Right atrium auricular region (tissue), 2 donors: ENCODE measurements at regions not wholly inside any gene's neighbourhood (a gene's known extent, or its start where the extent isn't known, plus 50 kb on each side); places are given as distances from the start of the nearest gene placed in this dataset.

Source experiments
- DNase-seq: peaks from one replicate; pipeline ENCODE4 v3.0.0-alpha.2; 2019; ENCODE audit warnings: low spot score
- H3K27ac ChIP-seq, 2 donors: fragments of 200-600 bp; sonication (generic); 1 replicate in 1 of 2; 2 replicates in 1 of 2; pipeline ENCODE4 v1.5.1; 2016 to 2019
- H3K27me3 ChIP-seq, 2 donors: fragments of 200-600 bp; sonication (generic); one replicate each; pipeline versions ENCODE4 v1.5.1 to v1.6.0; 2017 to 2019
- H3K36me3 ChIP-seq: fragments of 200-600 bp; sonication (generic); one replicate; pipeline ENCODE4 v1.5.1; 2016
- H3K4me1 ChIP-seq, 2 donors: fragments of 200-600 bp; sonication (generic); one replicate each; pipeline versions ENCODE4 v1.5.1 to v1.6.0; 2017 to 2019
- H3K4me3 ChIP-seq, 2 donors: fragments of 200-600 bp; sonication (generic); 1 replicate in 1 of 2; 2 replicates in 1 of 2; pipeline ENCODE4 v1.5.1; 2017 to 2019; ENCODE audit warnings: mild to moderate bottlenecking in 1 of 2, moderate library complexity in 1 of 2
- H3K9me3 ChIP-seq, 2 donors: fragments of 200-600 bp; sonication (generic); one replicate each; pipeline ENCODE4 v1.5.1; 2019
- TF ChIP-seq, protein P1 (sequence below), 2 donors: fragments of 200-600 bp; sonication (generic); IDR thresholded peaks; one replicate each; pipeline ENCODE4 v1.5.1; 2019; ENCODE audit warnings: antibody characterized with exemption in 2 of 2

DNA sequence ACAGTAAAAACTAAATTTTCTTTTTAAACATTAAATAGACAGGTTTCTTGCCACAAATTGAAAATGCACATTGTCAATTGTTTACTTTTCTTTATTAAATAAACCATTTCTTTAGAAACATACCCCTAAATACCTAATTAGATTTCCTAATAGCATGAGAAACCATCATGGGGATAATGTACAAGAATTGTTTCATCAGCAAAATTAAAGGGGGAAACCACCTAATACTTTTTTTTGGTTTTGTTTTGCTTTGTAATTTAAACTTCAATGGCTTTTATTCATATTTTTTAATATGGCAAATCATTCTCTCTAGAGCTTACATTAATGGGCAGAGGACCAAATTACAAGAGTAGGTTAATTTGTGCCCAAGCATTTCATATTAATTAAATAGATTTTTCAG lies 987.9 kb downstream of the EPHA7 start:
- Histone ChIP-seq H3K27me3 (no peaks in the 10 kb centered on the region), H3K4me1 (no peaks in the 10 kb centered on the region), H3K36me3 (no peaks in the 10 kb centered on the region), H3K4me3 (no peak overlapping the region), H3K9me3 (no peaks in the 10 kb centered on the region), H3K27ac (no peak overlapping the region)
- no peak for DNase-seq
- TF ChIP-seq, protein P1, sequence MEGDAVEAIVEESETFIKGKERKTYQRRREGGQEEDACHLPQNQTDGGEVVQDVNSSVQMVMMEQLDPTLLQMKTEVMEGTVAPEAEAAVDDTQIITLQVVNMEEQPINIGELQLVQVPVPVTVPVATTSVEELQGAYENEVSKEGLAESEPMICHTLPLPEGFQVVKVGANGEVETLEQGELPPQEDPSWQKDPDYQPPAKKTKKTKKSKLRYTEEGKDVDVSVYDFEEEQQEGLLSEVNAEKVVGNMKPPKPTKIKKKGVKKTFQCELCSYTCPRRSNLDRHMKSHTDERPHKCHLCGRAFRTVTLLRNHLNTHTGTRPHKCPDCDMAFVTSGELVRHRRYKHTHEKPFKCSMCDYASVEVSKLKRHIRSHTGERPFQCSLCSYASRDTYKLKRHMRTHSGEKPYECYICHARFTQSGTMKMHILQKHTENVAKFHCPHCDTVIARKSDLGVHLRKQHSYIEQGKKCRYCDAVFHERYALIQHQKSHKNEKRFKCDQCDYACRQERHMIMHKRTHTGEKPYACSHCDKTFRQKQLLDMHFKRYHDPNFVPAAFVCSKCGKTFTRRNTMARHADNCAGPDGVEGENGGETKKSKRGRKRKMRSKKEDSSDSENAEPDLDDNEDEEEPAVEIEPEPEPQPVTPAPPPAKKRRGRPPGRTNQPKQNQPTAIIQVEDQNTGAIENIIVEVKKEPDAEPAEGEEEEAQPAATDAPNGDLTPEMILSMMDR (IDR thresholded peaks at IDR 0.05), result no peak

DNA sequence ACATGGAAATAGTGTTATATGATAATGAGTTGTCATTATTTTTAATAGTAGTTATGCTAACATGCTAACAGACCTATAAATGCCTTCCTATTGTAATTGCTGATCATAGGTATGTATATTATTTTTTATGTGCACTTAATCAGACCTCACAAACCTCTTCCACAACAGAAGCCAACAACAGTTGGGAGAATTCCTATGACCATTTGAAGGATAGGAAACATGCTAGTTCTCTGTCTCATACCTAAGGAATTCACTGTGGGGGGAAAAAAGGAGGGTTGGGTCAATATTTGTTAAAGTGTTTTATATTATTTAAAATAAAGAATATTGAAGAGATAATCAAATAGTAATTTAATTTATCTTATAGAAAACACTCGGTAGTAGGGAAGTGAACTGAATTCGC lies 990.9 kb downstream of the EPHA7 start:
- no peaks in the 10 kb centered on the region for H3K9me3 ChIP-seq
- H3K4me3 ChIP-seq, result no peak overlapping the region
- TF ChIP-seq, protein P1 (IDR thresholded peaks at IDR 0.05), result no peak
- H3K4me1 ChIP-seq, result no peaks in the 10 kb centered on the region
- H3K27me3 ChIP-seq, result no peaks in the 10 kb centered on the region
- no peak overlapping the region for H3K27ac ChIP-seq
- no peaks in the 10 kb centered on the region for H3K36me3 ChIP-seq
- no peak for DNase-seq

DNA sequence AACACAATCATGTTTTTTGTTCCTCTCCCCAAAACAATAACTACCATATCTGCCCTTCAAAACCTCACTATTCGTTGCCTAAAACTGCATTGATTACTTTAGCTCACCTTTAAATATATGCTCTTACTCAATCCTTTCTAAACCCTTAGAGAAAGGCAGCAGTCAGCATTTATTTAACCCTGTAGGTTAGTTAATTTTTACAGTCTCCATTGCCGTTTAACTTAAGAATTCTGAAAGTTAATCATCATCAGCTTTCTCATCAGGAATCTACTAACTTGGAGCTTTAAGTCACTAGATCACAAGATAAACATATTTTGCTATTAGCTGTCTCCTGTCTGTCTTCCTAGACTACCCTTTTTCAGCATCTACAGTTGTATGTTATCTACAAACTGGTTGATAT lies 991.9 kb downstream of the EPHA7 start:
- no peaks in the 10 kb centered on the region for H3K36me3 ChIP-seq
- H3K9me3 ChIP-seq, result no peaks in the 10 kb centered on the region
- TF ChIP-seq, protein P1 (IDR thresholded peaks at IDR 0.05), result no peak
- no peak for DNase-seq
- H3K4me1 ChIP-seq, result no peaks in the 10 kb centered on the region
- H3K27me3 ChIP-seq, result no peaks in the 10 kb centered on the region
- H3K4me3 ChIP-seq, result no peak overlapping the region
- no peak overlapping the region for H3K27ac ChIP-seq

DNA sequence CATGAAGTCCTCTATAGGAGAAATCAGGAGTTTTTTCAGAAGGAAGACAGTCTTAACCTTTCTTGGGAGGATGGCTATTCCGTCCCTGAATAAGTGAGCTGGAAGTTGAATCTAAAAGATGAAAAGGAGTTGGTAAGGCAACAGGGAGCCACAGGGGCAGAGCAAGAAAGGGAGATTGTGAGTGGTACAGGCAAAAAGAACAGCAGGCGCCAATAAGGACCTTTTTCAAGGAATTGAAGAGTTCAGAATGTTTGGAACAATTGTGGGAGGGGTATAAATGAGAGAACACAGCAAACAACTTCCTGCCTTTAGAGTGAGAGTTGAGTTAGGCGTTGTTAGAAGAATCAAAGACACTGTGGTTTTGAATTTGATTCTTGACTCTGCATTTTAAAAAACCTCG lies 1003.7 kb downstream of the EPHA7 start:
- H3K4me1 ChIP-seq, result no peaks in the 10 kb centered on the region

DNA sequence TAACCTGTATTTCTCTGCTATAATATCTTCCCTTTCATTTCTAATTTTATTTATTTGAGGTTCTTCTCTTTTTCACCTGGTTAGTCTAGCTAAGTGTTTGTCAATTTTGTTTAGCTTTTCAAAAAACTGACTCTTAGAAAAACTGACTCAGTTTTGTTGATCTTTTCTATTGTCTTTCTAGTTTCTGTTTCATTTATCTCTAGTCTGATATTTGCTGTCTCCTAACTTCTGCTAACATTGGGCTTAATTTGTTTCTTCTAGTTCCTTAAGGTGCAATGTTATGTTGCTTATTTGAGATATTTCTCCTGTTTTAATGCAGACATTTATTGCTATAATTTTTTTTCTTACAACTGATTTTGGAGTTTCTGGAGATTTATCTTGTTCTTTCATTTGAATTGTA lies 1011.0 kb downstream of the EPHA7 start:
- Histone ChIP-seq H3K36me3 (no peaks in the 10 kb centered on the region), H3K4me3 (no peak overlapping the region), H3K27ac (no peak overlapping the region), H3K9me3 (peaks cover 0 to 12% of the 10 kb centered on the region in 2 donors), H3K27me3 (no peaks in the 10 kb centered on the region), H3K4me1 (no peaks in the 10 kb centered on the region)
- TF ChIP-seq, protein P1 (IDR thresholded peaks at IDR 0.05), result no peak
- DNase-seq, result no peak

More for the DNA sequence above, 1003.7 kb downstream of the EPHA7 start:
- Histone ChIP-seq H3K27ac (no peak overlapping the region), H3K4me3 (no peak overlapping the region), H3K36me3 (no peaks in the 10 kb centered on the region), H3K27me3 (no peaks in the 10 kb centered on the region), H3K9me3 (peaks cover 0 to 12% of the 10 kb centered on the region in 2 donors)
- DNase-seq, result no peak
- TF ChIP-seq, protein P1 (IDR thresholded peaks at IDR 0.05), result no peak

DNA sequence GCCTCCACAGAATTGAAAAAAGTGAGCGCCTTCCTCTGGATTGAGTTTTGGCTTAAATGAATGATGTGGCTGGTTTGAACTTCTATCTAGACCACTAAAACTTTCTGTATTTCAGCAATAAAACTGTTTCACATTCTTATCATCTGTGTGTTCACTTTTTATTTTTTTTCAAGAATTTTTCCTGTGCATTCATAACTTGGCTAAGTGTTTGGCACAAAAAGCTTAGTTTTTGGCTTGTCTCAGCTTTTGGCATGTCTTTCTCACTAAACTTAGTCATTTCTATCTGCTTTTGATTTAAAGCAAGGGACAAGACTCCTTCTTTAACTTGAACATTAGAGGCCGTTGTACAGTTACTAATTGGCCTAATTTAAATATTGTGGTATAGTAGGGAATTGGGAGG lies 1015.1 kb downstream of the EPHA7 start:
- Histone ChIP-seq H3K4me3 (no peak overlapping the region), H3K27me3 (no peaks in the 10 kb centered on the region), H3K36me3 (no peaks in the 10 kb centered on the region), H3K27ac (no peak overlapping the region), H3K9me3 (no peaks in the 10 kb centered on the region), H3K4me1 (no peaks in the 10 kb centered on the region)
- TF ChIP-seq, protein P1 (IDR thresholded peaks at IDR 0.05), result no peak
- no peak for DNase-seq
